HL-60 (cell line): ENCODE measurements at regions not wholly inside any gene's neighbourhood (a gene's known extent, or its start where the extent isn't known, plus 50 kb on each side); places are given as distances from the start of the nearest gene placed in this dataset.

ENCODE experiments used
- CTCF ChIP-seq: IDR thresholded peaks from one replicate; pipeline ENCODE4 v1.5.1; 2011; ENCODE audit warnings: low read length, control low read depth, inconsistent platforms; ENCODE audit not compliant: insufficient read depth
- GABPA ChIP-seq: IDR thresholded peaks from 2 replicates; pipeline ENCODE4 v1.6.1; 2012; ENCODE audit warnings: low read depth
- POLR2AphosphoS5 ChIP-seq: IDR thresholded peaks from 2 replicates; pipeline ENCODE4 v1.6.1; 2012; ENCODE audit warnings: low read depth
- REST ChIP-seq: IDR thresholded peaks from 2 replicates; pipeline ENCODE4 v1.6.1; 2012; ENCODE audit warnings: low read depth; ENCODE audit not compliant: insufficient replicate concordance
- SPI1 ChIP-seq: IDR thresholded peaks from 2 replicates; pipeline ENCODE4 v1.6.1; 2012; ENCODE audit warnings: low read depth, mild to moderate bottlenecking, borderline replicate concordance

GRCh38 chr21:16020878-16021277 lies 291.1 kb downstream of the USP25 start:
- TF ChIP-seq CTCF (no peak), GABPA (no peak), REST (no peak), SPI1 (no peak), POLR2AphosphoS5 (no peak)
